Activated CD4-positive, alpha-beta T cell treated with anti-CD3 and anti-CD28 coated beads for 36 hours (primary cell): ENCODE measurements at regions not wholly inside any gene's neighbourhood (a gene's known extent, or its start where the extent isn't known, plus 50 kb on each side); places are given as distances from the start of the nearest gene placed in this dataset.

Source experiments
- ATAC-seq: fragments of 200-7000 bp; cut with Tn5 transposase; one replicate; pipeline ENCODE4 v1.10.0; 2021; ENCODE audit warnings: mild to moderate bottlenecking, moderate library complexity
- CTCF ChIA-PET: fragments of 350-600 bp; sonication (Branson Sonifier 250); formaldehyde crosslinking; loops from one replicate; lab custom pipeline; 2021; ENCODE audit warnings: antibody characterized with exemption; lab: Charles Lee
- POLR2A ChIA-PET: fragments of 350-600 bp; sonication (Branson Sonifier 250); formaldehyde crosslinking; loops from one replicate; lab custom pipeline; 2021; ENCODE audit warnings: antibody characterized with exemption, inconsistent platforms; lab: Charles Lee
- DNase-seq: peaks from one replicate; pipeline ENCODE4 v3.0.0-alpha.2; 2020
- H3K27ac Mint-ChIP-seq: one replicate; pipeline ENCODE4 v1.8.0; 2021; ENCODE audit warnings: mixed read lengths
- H3K27me3 Mint-ChIP-seq: one replicate; pipeline ENCODE4 v1.8.0; 2021; ENCODE audit warnings: mixed read lengths
- H3K36me3 Mint-ChIP-seq: one replicate; pipeline ENCODE4 v1.8.0; 2021; ENCODE audit warnings: low read depth, mixed read lengths
- H3K4me1 Mint-ChIP-seq: one replicate; pipeline ENCODE4 v1.8.0; 2021; ENCODE audit warnings: mixed read lengths
- H3K4me3 Mint-ChIP-seq: one replicate; pipeline ENCODE4 v1.8.0; 2021; ENCODE audit warnings: mild to moderate bottlenecking, moderate library complexity, mixed read lengths
- H3K9me3 Mint-ChIP-seq: one replicate; pipeline ENCODE4 v1.8.0; 2021; ENCODE audit warnings: low read depth, mixed read lengths
- intact Hi-C, 2 experiments: fragments of 100-400 bp; cut with DNase I in 1 of 2; cut with micrococcal nuclease in 1 of 2; formaldehyde crosslinking; loops; one replicate each; pipeline versions ENCODE4 v1.14.2 to v1.15.1; 2022 to 2024; cut with DNase I, micrococcal nuclease

GRCh38 chr20:12028771-12029170, 111.1 kb downstream of the BTBD3 start:
- Mint-ChIP-seq H3K9me3 (peaks cover 2% of the 10 kb centered on the region), H3K4me3 (no peak overlapping the region), H3K4me1 (no peaks in the 10 kb centered on the region), H3K36me3 (no peaks in the 10 kb centered on the region), H3K27me3 (no peaks in the 10 kb centered on the region), H3K27ac (no peak overlapping the region)
- no peak for ATAC-seq
- CTCF ChIA-PET, result interaction anchor here (2.1 kb wide), 1 partner anchor 17 kb away, joined by 6 read pairs; no protein-coding TSS in a partner anchor
- DNase-seq, result no peak
- intact Hi-C loops, result no loop called here
- POLR2A ChIA-PET, result no interaction called here

DNA sequence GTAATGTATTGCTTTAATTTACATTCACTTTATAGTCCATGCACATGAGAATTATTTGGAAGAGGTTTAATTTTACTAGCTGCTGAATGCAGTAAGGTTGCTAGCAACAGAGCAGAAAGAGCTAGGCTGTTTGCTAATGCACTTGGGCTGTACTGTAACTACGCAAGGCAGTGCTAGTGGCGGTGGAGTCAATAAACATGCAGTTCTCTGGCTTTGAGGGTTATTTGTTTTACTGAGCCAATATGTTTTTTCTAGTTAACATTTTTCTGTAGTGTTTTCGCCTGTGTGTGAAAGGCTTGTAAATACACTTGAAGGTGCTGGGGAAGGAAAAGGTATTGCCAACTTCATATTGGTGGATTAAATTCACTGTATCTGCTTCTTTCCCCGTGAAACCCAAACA, 112.8 kb downstream of the BTBD3 start:
- POLR2A ChIA-PET, result no interaction called here
- Mint-ChIP-seq H3K9me3 (peaks cover 2% of the 10 kb centered on the region), H3K4me1 (no peaks in the 10 kb centered on the region), H3K27me3 (no peaks in the 10 kb centered on the region), H3K36me3 (no peaks in the 10 kb centered on the region), H3K27ac (no peak overlapping the region), H3K4me3 (no peak overlapping the region)
- ATAC-seq (no peak), DNase-seq (no peak)
- intact Hi-C loops, result no loop called here
- CTCF ChIA-PET, result no interaction called here

GRCh38 chr20:12036142-12036541, 118.4 kb downstream of the BTBD3 start:
- no peaks in the 10 kb centered on the region for H3K9me3 Mint-ChIP-seq
- ChIA-PET CTCF (no interaction called here), POLR2A (no interaction called here)
- no peaks in the 10 kb centered on the region for H3K4me1 Mint-ChIP-seq
- ATAC-seq (no peak), DNase-seq (no peak)
- no peaks in the 10 kb centered on the region for H3K27me3 Mint-ChIP-seq
- H3K36me3 Mint-ChIP-seq, result no peaks in the 10 kb centered on the region
- intact Hi-C loops, result no loop called here
- no peak overlapping the region for H3K27ac Mint-ChIP-seq
- no peak overlapping the region for H3K4me3 Mint-ChIP-seq

DNA sequence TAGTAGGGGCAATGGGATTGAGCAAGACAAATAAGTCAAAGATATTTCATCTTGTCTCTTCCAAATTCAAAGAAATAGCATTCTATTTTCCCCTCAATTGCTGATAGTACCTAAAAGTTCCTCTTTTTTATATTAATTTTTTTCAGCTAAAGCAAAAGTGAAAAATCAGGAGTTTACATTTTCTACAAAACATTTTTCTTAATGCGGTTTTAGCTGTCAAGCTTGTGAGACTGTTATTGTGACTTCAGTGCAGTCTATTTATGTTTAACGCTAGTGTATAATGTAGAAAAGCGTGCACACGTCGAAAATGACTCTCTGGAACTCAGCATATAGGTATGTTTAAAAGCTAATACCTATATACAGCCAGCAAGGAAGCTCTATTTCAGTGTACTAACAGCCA, 119.8 kb downstream of the BTBD3 start:
- no peaks in the 10 kb centered on the region for H3K4me1 Mint-ChIP-seq
- no peaks in the 10 kb centered on the region for H3K36me3 Mint-ChIP-seq
- POLR2A ChIA-PET, result no interaction called here
- DNase-seq (no peak), ATAC-seq (no peak)
- CTCF ChIA-PET, result no interaction called here
- no peaks in the 10 kb centered on the region for H3K27me3 Mint-ChIP-seq
- no peak overlapping the region for H3K4me3 Mint-ChIP-seq
- no peaks in the 10 kb centered on the region for H3K9me3 Mint-ChIP-seq
- intact Hi-C loops, result no loop called here
- H3K27ac Mint-ChIP-seq, result no peak overlapping the region

GRCh38 chr20:12040261-12040660, 122.6 kb downstream of the BTBD3 start:
- Mint-ChIP-seq H3K36me3 (no peaks in the 10 kb centered on the region), H3K9me3 (no peaks in the 10 kb centered on the region), H3K4me3 (no peak overlapping the region), H3K27ac (no peak overlapping the region), H3K27me3 (no peaks in the 10 kb centered on the region), H3K4me1 (no peaks in the 10 kb centered on the region)
- no peak for DNase-seq
- ChIA-PET POLR2A (no interaction called here), CTCF (no interaction called here)
- no peak for ATAC-seq
- intact Hi-C loops, result no loop called here

GRCh38 chr20:12044969-12045368, 127.3 kb downstream of the BTBD3 start:
- ATAC-seq (no peak), DNase-seq (no peak)
- Mint-ChIP-seq H3K36me3 (no peaks in the 10 kb centered on the region), H3K4me3 (no peak overlapping the region), H3K27ac (no peak overlapping the region), H3K4me1 (no peaks in the 10 kb centered on the region), H3K27me3 (no peaks in the 10 kb centered on the region), H3K9me3 (no peaks in the 10 kb centered on the region)
- CTCF ChIA-PET, result interaction anchor here (0.7 kb wide), 1 partner anchor 494 kb away, joined by 3 read pairs; no protein-coding TSS in a partner anchor
- POLR2A ChIA-PET, result no interaction called here
- intact Hi-C loops, result no loop called here

DNA sequence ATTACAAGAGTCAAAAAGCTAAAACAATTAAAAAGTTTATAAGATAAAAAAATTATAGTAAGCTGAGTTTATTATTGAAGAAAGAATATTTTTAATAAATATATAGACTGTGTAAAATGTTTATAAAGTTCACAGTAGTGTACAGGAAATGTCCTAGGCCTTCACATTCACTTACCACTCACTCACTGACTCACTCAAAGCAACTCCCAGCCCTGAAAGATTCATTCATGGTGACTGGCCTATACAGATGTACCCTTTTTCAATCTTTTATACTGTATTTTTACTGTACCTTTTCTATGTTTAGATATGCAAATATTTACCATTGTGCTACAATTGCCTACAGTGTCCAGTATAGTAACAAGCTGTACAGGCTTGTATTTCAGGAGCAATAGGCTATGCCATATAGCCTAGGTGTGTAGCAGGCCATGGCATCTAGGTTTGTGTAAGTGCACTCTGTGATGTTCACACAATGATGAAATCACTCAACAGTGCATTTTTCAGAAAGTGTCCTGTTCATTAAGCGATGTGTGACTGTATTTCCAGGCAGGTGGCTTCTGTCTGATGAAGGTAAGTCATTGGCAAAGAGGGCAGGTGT, 130.2 kb downstream of the BTBD3 start:
- no peak overlapping the region for H3K4me3 Mint-ChIP-seq

DNA sequence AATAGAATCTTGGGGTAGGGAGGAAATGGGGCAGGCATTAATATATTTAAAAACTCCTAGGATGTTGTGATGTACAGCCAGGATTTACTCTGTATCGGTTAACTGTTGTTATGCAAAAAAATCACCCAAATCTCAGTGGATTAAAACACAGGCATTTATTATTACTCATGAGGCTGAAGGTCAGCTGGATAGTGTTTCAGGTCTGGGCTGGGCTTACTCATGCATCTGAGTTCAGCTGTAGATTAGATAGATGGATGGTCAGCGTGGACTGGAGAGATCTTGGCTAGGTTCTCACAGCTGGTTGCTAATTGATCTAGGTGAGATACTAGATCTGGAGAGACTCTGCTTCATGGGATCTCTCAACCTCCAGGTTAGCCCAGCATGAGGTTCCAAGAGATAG, 131.4 kb downstream of the BTBD3 start:
- H3K27me3 Mint-ChIP-seq, result no peaks in the 10 kb centered on the region
- ATAC-seq (no peak), DNase-seq (no peak)
- CTCF ChIA-PET, result no interaction called here
- peaks cover 4% of the 10 kb centered on the region for H3K4me1 Mint-ChIP-seq
- no peaks in the 10 kb centered on the region for H3K9me3 Mint-ChIP-seq
- intact Hi-C loops, result no loop called here
- H3K36me3 Mint-ChIP-seq, result no peaks in the 10 kb centered on the region
- H3K4me3 Mint-ChIP-seq, result no peak overlapping the region
- POLR2A ChIA-PET, result no interaction called here
- no peak overlapping the region for H3K27ac Mint-ChIP-seq

More for the DNA sequence above, 130.2 kb downstream of the BTBD3 start:
- intact Hi-C loops, result no loop called here
- Mint-ChIP-seq H3K27ac (no peak overlapping the region), H3K4me1 (no peaks in the 10 kb centered on the region), H3K36me3 (no peaks in the 10 kb centered on the region), H3K9me3 (no peaks in the 10 kb centered on the region), H3K27me3 (no peaks in the 10 kb centered on the region)
- ChIA-PET CTCF (no interaction called here), POLR2A (no interaction called here)
- DNase-seq, result no peak
- ATAC-seq, result no peak

GRCh38 chr20:12051206-12052163, 133.8 kb downstream of the BTBD3 start:
- peaks cover 4% of the 10 kb centered on the region for H3K4me1 Mint-ChIP-seq
- DNase-seq, result no peak

GRCh38 chr20:12053353-12053752, 135.7 kb downstream of the BTBD3 start:
- DNase-seq, result no peak
- intact Hi-C loops, result no loop called here
- Mint-ChIP-seq H3K27me3 (no peaks in the 10 kb centered on the region), H3K36me3 (no peaks in the 10 kb centered on the region), H3K9me3 (no peaks in the 10 kb centered on the region), H3K4me1 (peaks cover 4% of the 10 kb centered on the region), H3K4me3 (no peak overlapping the region), H3K27ac (no peak overlapping the region)
- POLR2A ChIA-PET, result no interaction called here
- ATAC-seq, result no peak
- CTCF ChIA-PET, result interaction anchor here (0.7 kb wide), 1 partner anchor 21 kb away, joined by 3 read pairs; no protein-coding TSS in a partner anchor

More at GRCh38 chr20:12051206-12052163, 133.8 kb downstream of the BTBD3 start:
- no peaks in the 10 kb centered on the region for H3K9me3 Mint-ChIP-seq
- ATAC-seq, result no peak
- H3K27ac Mint-ChIP-seq, result no peak overlapping the region
- intact Hi-C loops, result no loop called here
- ChIA-PET POLR2A (no interaction called here), CTCF (no interaction called here)
- H3K4me3 Mint-ChIP-seq, result no peak overlapping the region
- H3K36me3 Mint-ChIP-seq, result no peaks in the 10 kb centered on the region
- H3K27me3 Mint-ChIP-seq, result no peaks in the 10 kb centered on the region

DNA sequence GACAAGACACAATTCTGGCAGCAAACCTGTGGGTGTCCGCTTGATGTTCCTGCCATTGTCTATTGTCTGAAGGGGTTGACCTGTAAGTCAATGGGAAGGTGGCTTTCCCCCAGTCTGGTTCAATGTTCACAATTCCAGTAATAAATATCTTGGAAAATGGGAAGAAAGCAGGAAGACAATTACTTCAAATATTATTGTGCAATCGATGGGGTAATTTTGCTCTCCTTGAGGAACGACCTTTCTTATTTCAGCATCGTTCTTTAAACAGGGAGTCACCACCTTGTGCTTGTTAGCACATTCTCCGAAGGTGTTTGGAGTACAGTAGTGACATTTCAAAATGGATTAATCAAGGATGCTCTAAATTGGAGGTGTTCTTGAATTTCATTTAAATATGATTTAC, 136.9 kb downstream of the BTBD3 start:
- CTCF ChIA-PET, result no interaction called here
- intact Hi-C loops, result no loop called here

DNA sequence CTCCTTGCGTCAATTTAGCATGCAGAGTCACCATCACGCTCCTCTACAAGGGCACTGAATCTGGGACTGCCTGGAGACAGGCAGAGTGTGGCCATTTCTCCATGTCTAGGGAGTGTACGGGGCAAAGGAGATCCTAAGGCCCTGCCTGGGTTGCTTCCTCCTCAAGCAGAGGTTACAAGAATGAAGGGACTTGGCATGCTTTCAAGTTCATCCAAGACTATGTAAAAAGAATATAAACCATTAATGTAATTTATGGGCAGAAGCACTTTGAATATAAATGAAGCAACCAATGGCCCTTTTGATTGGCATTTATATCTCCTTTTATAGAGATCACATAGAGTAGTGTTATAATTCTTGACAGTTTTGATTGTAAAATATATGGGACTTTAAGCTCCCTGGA, 137.5 kb downstream of the BTBD3 start:
- H3K36me3 Mint-ChIP-seq, result no peaks in the 10 kb centered on the region
- ATAC-seq (no peak), DNase-seq (no peak)
- peaks cover 4% of the 10 kb centered on the region for H3K4me1 Mint-ChIP-seq
- no peak overlapping the region for H3K4me3 Mint-ChIP-seq
- POLR2A ChIA-PET, result no interaction called here
- no peaks in the 10 kb centered on the region for H3K9me3 Mint-ChIP-seq
- intact Hi-C loops, result no loop called here
- CTCF ChIA-PET, result no interaction called here
- H3K27me3 Mint-ChIP-seq, result no peaks in the 10 kb centered on the region
- H3K27ac Mint-ChIP-seq, result no peak overlapping the region

More for the DNA sequence above, 136.9 kb downstream of the BTBD3 start:
- POLR2A ChIA-PET, result no interaction called here
- ATAC-seq (no peak), DNase-seq (no peak)
- Mint-ChIP-seq H3K27ac (no peak overlapping the region), H3K4me1 (peaks cover 4% of the 10 kb centered on the region), H3K9me3 (no peaks in the 10 kb centered on the region), H3K36me3 (no peaks in the 10 kb centered on the region), H3K27me3 (no peaks in the 10 kb centered on the region), H3K4me3 (no peak overlapping the region)
